Type B pancreatic cell (in vitro differentiated cells): ENCODE measurements at regions not wholly inside any gene's neighbourhood (a gene's known extent, or its start where the extent isn't known, plus 50 kb on each side); places are given as distances from the start of the nearest gene placed in this dataset.

Experiments used
- DNase-seq: peaks from one replicate; pipeline ENCODE4 v3.0.0; 2021; ENCODE audit warnings: mixed read lengths; ENCODE audit not compliant: unreplicated experiment; ENCODE audit errors: extremely low spot score
- H3K27ac Mint-ChIP-seq: 2 replicates; pipeline ENCODE4 v1.8.0; 2021; ENCODE audit warnings: mild to moderate bottlenecking, mixed read lengths
- H3K27me3 Mint-ChIP-seq: 2 replicates; pipeline ENCODE4 v1.8.0; 2021; ENCODE audit warnings: mixed read lengths
- H3K36me3 Mint-ChIP-seq: 2 replicates; pipeline ENCODE4 v1.8.0; 2021; ENCODE audit warnings: mixed read lengths
- H3K4me1 Mint-ChIP-seq: one replicate; pipeline ENCODE4 v1.8.0; 2021; ENCODE audit warnings: mixed read lengths; ENCODE audit not compliant: unreplicated experiment
- H3K4me3 Mint-ChIP-seq: 2 replicates; pipeline ENCODE4 v1.8.0; 2021; ENCODE audit warnings: mild to moderate bottlenecking, mixed read lengths
- H3K9me3 Mint-ChIP-seq: 2 replicates; pipeline ENCODE4 v1.8.0; 2021; ENCODE audit warnings: mixed read lengths
- CTCF ChIP-seq: fragments of 200-600 bp; sonication (generic); conservative IDR thresholded peaks from 2 replicates; pipeline ENCODE4 v1.5.0; 2021; ENCODE audit warnings: antibody characterized with exemption, mild to moderate bottlenecking

- no peak overlapping the region for H3K4me3 Mint-ChIP-seq
- H3K4me1 Mint-ChIP-seq, result no peaks in the 10 kb centered on the region
- H3K9me3 Mint-ChIP-seq, result no peaks in the 10 kb centered on the region
- no peaks in the 10 kb centered on the region for H3K36me3 Mint-ChIP-seq
- no peak for TF ChIP-seq CTCF
- DNase-seq, result no peak
- peaks cover 5% of the 10 kb centered on the region for H3K27me3 Mint-ChIP-seq
- H3K27ac Mint-ChIP-seq, result no peak overlapping the region
Measured at GRCh38 chrX:15971696-15972095, 117.1 kb upstream of the AP1S2 start.

GRCh38 chrX:15963858-15964257, 109.2 kb upstream of the AP1S2 start:
- Mint-ChIP-seq H3K4me3 (no peak overlapping the region), H3K4me1 (no peaks in the 10 kb centered on the region)

GRCh38 chrX:15960237-15960636, 105.6 kb upstream of the AP1S2 start:
- Mint-ChIP-seq H3K4me3 (no peak overlapping the region), H3K4me1 (no peaks in the 10 kb centered on the region), H3K27ac (no peak overlapping the region), H3K9me3 (peaks cover 5% of the 10 kb centered on the region), H3K27me3 (no peaks in the 10 kb centered on the region), H3K36me3 (no peaks in the 10 kb centered on the region)
- no peak for DNase-seq
- no peak for TF ChIP-seq CTCF

More at GRCh38 chrX:15963858-15964257, 109.2 kb upstream of the AP1S2 start:
- TF ChIP-seq CTCF, result no peak
- H3K27me3 Mint-ChIP-seq, result no peaks in the 10 kb centered on the region
- H3K9me3 Mint-ChIP-seq, result peaks cover 5% of the 10 kb centered on the region
- DNase-seq, result no peak
- H3K36me3 Mint-ChIP-seq, result no peaks in the 10 kb centered on the region
- H3K27ac Mint-ChIP-seq, result no peak overlapping the region

GRCh38 chrX:15956681-15957080, 102.1 kb upstream of the AP1S2 start:
- Mint-ChIP-seq H3K27ac (no peak overlapping the region), H3K36me3 (no peaks in the 10 kb centered on the region), H3K4me3 (no peak overlapping the region), H3K9me3 (peaks cover 5% of the 10 kb centered on the region), H3K4me1 (no peaks in the 10 kb centered on the region), H3K27me3 (no peaks in the 10 kb centered on the region)
- no peak for DNase-seq
- no peak for TF ChIP-seq CTCF

- no peak overlapping the region for H3K27ac Mint-ChIP-seq
- H3K27me3 Mint-ChIP-seq, result no peaks in the 10 kb centered on the region
- no peak for DNase-seq
- TF ChIP-seq CTCF, result no peak
- peaks cover 8% of the 10 kb centered on the region for H3K4me1 Mint-ChIP-seq
- H3K4me3 Mint-ChIP-seq, result no peak overlapping the region
- H3K36me3 Mint-ChIP-seq, result no peaks in the 10 kb centered on the region
- no peaks in the 10 kb centered on the region for H3K9me3 Mint-ChIP-seq
Measured at GRCh38 chrX:15953801-15954200, 99.2 kb upstream of the AP1S2 start.

GRCh38 chrX:15952212-15952611, 97.6 kb upstream of the AP1S2 start:
- no peaks in the 10 kb centered on the region for H3K9me3 Mint-ChIP-seq
- TF ChIP-seq CTCF, result no peak
- no peak overlapping the region for H3K27ac Mint-ChIP-seq
- no peaks in the 10 kb centered on the region for H3K27me3 Mint-ChIP-seq
- H3K36me3 Mint-ChIP-seq, result no peaks in the 10 kb centered on the region
- no peak overlapping the region for H3K4me3 Mint-ChIP-seq
- DNase-seq, result no peak
- H3K4me1 Mint-ChIP-seq, result peaks cover 13% of the 10 kb centered on the region
